ENCODE measurements at regions not wholly inside any gene's neighbourhood (a gene's known extent, or its start where the extent isn't known, plus 50 kb on each side); places are given as distances from the start of the nearest gene placed in this dataset.
"Not testable (repeated sequence)": the region's sequence is repeated elsewhere in the genome, so short reads cannot be mapped to it uniquely, and the experiment has no call there.

DNA sequence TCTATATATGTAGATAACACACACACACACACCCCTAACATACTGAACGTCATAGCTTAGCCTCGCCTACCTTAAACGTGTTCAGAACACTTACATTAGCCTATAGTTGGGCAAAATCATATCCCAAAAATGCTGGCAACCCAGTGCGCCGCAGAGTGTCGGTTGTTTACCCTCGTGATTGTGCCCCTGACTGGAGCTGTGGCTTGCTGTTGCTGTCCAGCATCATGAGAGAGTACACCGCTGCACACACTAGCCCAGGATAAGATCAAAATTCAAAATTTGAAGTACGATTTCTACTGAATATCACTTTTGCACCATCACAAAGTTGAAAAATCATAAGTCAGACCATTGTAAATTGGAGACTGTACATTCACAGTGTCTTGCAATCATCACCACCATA lies 73.1 kb upstream of the COG2 start:
- Histone ChIP-seq H3K36me3 (ENCODE audit: control insufficient read depth in 2 of 2, extremely low read depth in 1 of 2, insufficient read depth in 1 of 2, low read length in 1 of 2) (no peaks in the 10 kb centered on the region), H3K27me3 (replicated peaks in 1 of 2; ENCODE audit: control insufficient read depth in 2 of 2, extremely low read depth in 1 of 2, insufficient read depth in 2 of 2, low read length in 1 of 2) (peaks cover 2 to 11% of the 10 kb centered on the region in 2 experiments), H3K4me1 (ENCODE audit: control insufficient read depth in 1 of 2, extremely low read depth in 1 of 2, insufficient read depth in 2 of 2, low read length in 2 of 2) (no peaks in the 10 kb centered on the region), H3K27ac (ENCODE audit: low read length) (no peak overlapping the region), H3K4me3 (ENCODE audit: control insufficient read depth in 1 of 2, extremely low read depth in 1 of 2, low read length in 1 of 2) (no peak overlapping the region), H3K9me3 (no peaks in the 10 kb centered on the region)
- ChIA-PET POLR2A (no interaction called here), CTCF (no interaction called here)
- no peak overlapping the region for H3K4me3 Mint-ChIP-seq
- no peak overlapping the region for H3K27ac Mint-ChIP-seq
- 80% methylated on average over 7 of the region's 9 CpGs for WGBS (ENCODE audit: insufficient coverage)
- DNase-seq: no peak
- H3K36me3 Mint-ChIP-seq: no peaks in the 10 kb centered on the region
- no peak for ATAC-seq (replicated peaks in 1 of 4)
- H3K27me3 Mint-ChIP-seq: peaks cover 28 to 33% of the 10 kb centered on the region in 2 donors
- H3K9me3 Mint-ChIP-seq: no peaks in the 10 kb centered on the region
- H3K4me1 Mint-ChIP-seq: no peaks in the 10 kb centered on the region

DNA sequence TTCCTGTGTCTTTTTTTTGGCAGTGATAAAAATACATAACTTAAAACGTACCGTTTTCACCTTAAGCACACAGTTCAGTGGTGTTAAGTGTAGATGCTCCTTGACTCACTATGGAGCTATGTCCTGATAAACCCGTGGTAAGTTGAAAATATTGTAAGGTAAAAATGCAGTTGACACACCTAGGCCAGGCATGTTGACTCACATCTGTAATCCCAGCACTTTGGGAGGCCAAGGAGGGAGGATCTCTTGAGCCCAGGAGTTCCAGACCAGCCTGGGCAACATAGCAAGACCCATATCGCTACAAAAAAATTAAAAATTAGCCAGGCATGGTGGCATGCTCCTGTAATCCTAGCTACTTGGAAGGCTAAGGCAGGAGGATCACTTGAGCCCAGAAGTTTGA lies 73.6 kb upstream of the COG2 start:
- no peak for DNase-seq
- no peaks in the 10 kb centered on the region for H3K4me1 ChIP-seq (ENCODE audit: control insufficient read depth in 1 of 2, extremely low read depth in 1 of 2, insufficient read depth in 2 of 2, low read length in 2 of 2)
- ATAC-seq (replicated peaks in 1 of 4): no peak
- no peaks in the 10 kb centered on the region for H3K9me3 Mint-ChIP-seq
- no peak overlapping the region for H3K4me3 Mint-ChIP-seq
- no peaks in the 10 kb centered on the region for H3K9me3 ChIP-seq
- no peak overlapping the region for H3K27ac ChIP-seq (ENCODE audit: low read length)
- peaks cover 2 to 11% of the 10 kb centered on the region in 2 experiments for H3K27me3 ChIP-seq (replicated peaks in 1 of 2; ENCODE audit: control insufficient read depth in 2 of 2, extremely low read depth in 1 of 2, insufficient read depth in 2 of 2, low read length in 1 of 2)
- no peak overlapping the region for H3K27ac Mint-ChIP-seq
- no peak overlapping the region for H3K4me3 ChIP-seq (ENCODE audit: control insufficient read depth in 1 of 2, extremely low read depth in 1 of 2, low read length in 1 of 2)
- H3K27me3 Mint-ChIP-seq: peaks cover 29 to 37% of the 10 kb centered on the region in 2 donors
- H3K36me3 Mint-ChIP-seq: no peaks in the 10 kb centered on the region
- CTCF ChIA-PET: no interaction called here
- 100% methylated on average over 1 of the region's 4 CpGs for WGBS (ENCODE audit: insufficient coverage)
- no peaks in the 10 kb centered on the region for H3K36me3 ChIP-seq (ENCODE audit: control insufficient read depth in 2 of 2, extremely low read depth in 1 of 2, insufficient read depth in 1 of 2, low read length in 1 of 2)
- no peaks in the 10 kb centered on the region for H3K4me1 Mint-ChIP-seq
- POLR2A ChIA-PET: no interaction called here

DNA sequence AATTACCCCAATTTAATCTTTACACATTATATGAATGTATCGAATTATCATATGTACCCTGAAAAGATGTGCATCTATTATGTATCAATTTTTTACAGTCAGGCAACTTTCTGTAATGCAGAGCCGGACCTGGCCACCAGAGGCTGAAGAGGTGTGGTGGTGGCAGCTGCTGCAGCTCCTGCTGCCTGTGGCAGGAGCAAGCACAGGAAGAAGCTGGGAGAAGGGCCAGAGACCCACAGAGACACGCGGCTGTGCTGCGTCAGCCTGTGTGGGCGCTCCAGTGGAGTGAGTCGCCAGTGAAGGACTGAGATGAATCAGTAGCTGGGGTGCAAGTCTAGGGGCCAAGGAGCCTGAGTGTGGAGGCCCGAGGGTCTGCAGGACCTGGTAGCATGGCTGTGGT lies 74.3 kb upstream of the COG2 start:
- no peak for DNase-seq
- no peaks in the 10 kb centered on the region for H3K9me3 ChIP-seq
- H3K4me1 Mint-ChIP-seq: no peaks in the 10 kb centered on the region
- ATAC-seq (replicated peaks in 1 of 4): no peak
- H3K4me3 ChIP-seq (ENCODE audit: control insufficient read depth in 1 of 2, extremely low read depth in 1 of 2, low read length in 1 of 2): no peak overlapping the region
- no peak overlapping the region for H3K27ac Mint-ChIP-seq
- WGBS (ENCODE audit: insufficient coverage): 63% methylated on average over 7 of the region's 8 CpGs
- no peaks in the 10 kb centered on the region for H3K36me3 ChIP-seq (ENCODE audit: control insufficient read depth in 2 of 2, extremely low read depth in 1 of 2, insufficient read depth in 1 of 2, low read length in 1 of 2)
- no peak overlapping the region for H3K4me3 Mint-ChIP-seq
- ChIA-PET CTCF (interaction anchor here in 1 of 2 donors (0.6 kb wide), 1 partner anchor 77 kb away, joined by 5 read pairs; no protein-coding TSS in a partner anchor), POLR2A (no interaction called here)
- H3K27me3 Mint-ChIP-seq: peaks cover 35 to 43% of the 10 kb centered on the region in 2 donors
- H3K27me3 ChIP-seq (replicated peaks in 1 of 2; ENCODE audit: control insufficient read depth in 2 of 2, extremely low read depth in 1 of 2, insufficient read depth in 2 of 2, low read length in 1 of 2): peaks cover 2 to 9% of the 10 kb centered on the region in 2 experiments
- no peaks in the 10 kb centered on the region for H3K9me3 Mint-ChIP-seq
- H3K27ac ChIP-seq (ENCODE audit: low read length): no peak overlapping the region
- H3K36me3 Mint-ChIP-seq: no peaks in the 10 kb centered on the region
- no peaks in the 10 kb centered on the region for H3K4me1 ChIP-seq (ENCODE audit: control insufficient read depth in 1 of 2, extremely low read depth in 1 of 2, insufficient read depth in 2 of 2, low read length in 2 of 2)

DNA sequence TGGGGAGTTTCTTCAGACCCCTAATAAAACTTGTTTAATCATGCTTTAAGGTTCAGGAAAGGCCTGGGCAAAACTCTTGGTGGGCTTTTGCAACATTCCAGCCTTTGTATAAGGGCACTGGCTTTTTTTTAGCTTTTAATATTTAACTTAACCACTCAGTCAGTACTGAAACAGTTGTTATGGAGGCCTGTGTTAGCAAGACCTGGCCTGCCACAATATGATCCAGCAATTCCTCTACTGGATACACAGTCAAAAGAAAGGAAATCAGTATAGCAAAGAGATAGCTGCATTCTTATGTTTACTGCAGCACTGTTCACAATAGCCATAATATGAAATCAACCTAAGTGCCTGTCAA lies 75.1 kb upstream of the COG2 start:
- ChIA-PET CTCF (no interaction called here), POLR2A (no interaction called here)
- Mint-ChIP-seq H3K36me3 (no peaks in the 10 kb centered on the region), H3K27ac (no peak overlapping the region), H3K4me3 (no peak overlapping the region), H3K9me3 (no peaks in the 10 kb centered on the region), H3K27me3 (peaks cover 28 to 44% of the 10 kb centered on the region in 2 donors), H3K4me1 (no peaks in the 10 kb centered on the region)
- no peak for ATAC-seq (replicated peaks in 1 of 4)
- Histone ChIP-seq H3K27me3 (replicated peaks in 1 of 2; ENCODE audit: control insufficient read depth in 2 of 2, extremely low read depth in 1 of 2, insufficient read depth in 2 of 2, low read length in 1 of 2) (peaks cover 2 to 5% of the 10 kb centered on the region in 2 experiments), H3K4me3 (ENCODE audit: control insufficient read depth in 1 of 2, extremely low read depth in 1 of 2, low read length in 1 of 2) (no peak overlapping the region), H3K27ac (ENCODE audit: low read length) (no peak overlapping the region), H3K4me1 (ENCODE audit: control insufficient read depth in 1 of 2, extremely low read depth in 1 of 2, insufficient read depth in 2 of 2, low read length in 2 of 2) (no peaks in the 10 kb centered on the region), H3K9me3 (no peaks in the 10 kb centered on the region), H3K36me3 (ENCODE audit: control insufficient read depth in 2 of 2, extremely low read depth in 1 of 2, insufficient read depth in 1 of 2, low read length in 1 of 2) (no peaks in the 10 kb centered on the region)
- DNase-seq: no peak

DNA sequence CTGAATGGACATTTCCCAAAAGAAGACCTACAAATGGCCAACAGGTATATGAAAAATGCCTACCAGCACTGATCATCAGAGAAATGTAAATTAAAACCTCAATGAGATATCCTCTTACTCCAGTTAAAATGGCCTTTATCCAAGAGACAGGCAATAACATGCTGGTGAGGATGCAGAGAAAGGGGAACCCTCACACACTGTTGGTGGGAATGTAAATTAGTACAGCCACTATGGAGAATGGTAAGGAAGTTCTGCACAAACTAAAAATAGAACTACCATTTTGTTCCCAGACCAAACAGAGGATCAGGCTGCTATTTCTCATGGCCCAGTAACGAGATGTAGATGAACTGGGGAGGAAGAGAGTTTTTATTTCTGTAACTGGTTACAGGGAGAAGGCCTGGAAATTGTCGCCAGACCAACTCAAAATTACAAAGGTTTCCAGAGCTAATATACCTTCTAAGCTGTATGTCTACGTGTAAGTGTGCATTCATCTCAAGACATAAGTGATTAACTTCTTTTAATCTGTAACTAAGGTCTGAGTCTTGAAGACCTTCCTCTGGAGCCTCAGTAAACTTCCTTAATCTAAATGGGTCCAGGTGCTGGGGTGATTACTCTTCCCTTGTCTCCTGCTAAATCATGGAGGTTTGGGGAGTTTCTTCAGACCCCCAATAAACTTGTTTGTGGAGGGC lies 75.6 kb upstream of the COG2 start:
- ATAC-seq (replicated peaks in 1 of 4); CTCF ChIA-PET: not testable (repeated sequence)

DNA sequence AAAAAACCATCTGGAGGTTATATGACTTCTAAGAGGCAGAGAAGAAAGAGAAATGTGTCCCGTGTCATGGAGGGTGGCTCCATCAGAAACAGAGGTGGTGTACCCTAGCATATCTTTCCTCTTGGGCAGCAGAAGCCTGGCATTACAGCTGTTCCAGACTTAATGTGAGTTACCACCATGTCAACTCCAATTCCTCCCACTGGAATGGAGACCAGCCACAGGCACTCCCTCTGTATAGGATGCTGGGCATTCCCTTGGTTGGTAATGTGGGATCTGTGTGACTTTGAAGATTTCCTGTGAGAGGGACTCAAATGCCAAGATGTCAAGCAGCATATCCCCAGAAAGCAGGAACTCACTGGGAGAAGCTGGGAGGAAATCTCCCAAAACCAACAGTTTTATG lies 77.1 kb upstream of the COG2 start:
- H3K36me3 ChIP-seq (ENCODE audit: control insufficient read depth in 2 of 2, extremely low read depth in 1 of 2, insufficient read depth in 1 of 2, low read length in 1 of 2): no peaks in the 10 kb centered on the region
- H3K9me3 ChIP-seq: no peaks in the 10 kb centered on the region
- H3K27ac Mint-ChIP-seq: no peak overlapping the region
- H3K4me1 ChIP-seq (ENCODE audit: control insufficient read depth in 1 of 2, extremely low read depth in 1 of 2, insufficient read depth in 2 of 2, low read length in 2 of 2): no peaks in the 10 kb centered on the region
- POLR2A ChIA-PET: no interaction called here
- H3K27me3 Mint-ChIP-seq: peaks cover 27 to 43% of the 10 kb centered on the region in 2 donors
- no peaks in the 10 kb centered on the region for H3K9me3 Mint-ChIP-seq
- CTCF ChIA-PET: no interaction called here
- DNase-seq: no peak
- no peak overlapping the region for H3K27ac ChIP-seq (ENCODE audit: low read length)
- no peaks in the 10 kb centered on the region for H3K4me1 Mint-ChIP-seq
- H3K4me3 ChIP-seq (ENCODE audit: control insufficient read depth in 1 of 2, extremely low read depth in 1 of 2, low read length in 1 of 2): no peak overlapping the region
- no peak for ATAC-seq (replicated peaks in 1 of 4)
- no peak overlapping the region for H3K4me3 Mint-ChIP-seq
- H3K36me3 Mint-ChIP-seq: no peaks in the 10 kb centered on the region
- no CpG with 5 or more reads among the region's 1 CpG for WGBS (ENCODE audit: insufficient coverage)
- H3K27me3 ChIP-seq (replicated peaks in 1 of 2; ENCODE audit: control insufficient read depth in 2 of 2, extremely low read depth in 1 of 2, insufficient read depth in 2 of 2, low read length in 1 of 2): peaks cover 2 to 5% of the 10 kb centered on the region in 2 experiments

More for the DNA sequence above, 75.6 kb upstream of the COG2 start:
- H3K36me3 Mint-ChIP-seq; H3K27ac Mint-ChIP-seq; H3K4me3 Mint-ChIP-seq; H3K9me3 Mint-ChIP-seq; H3K27ac ChIP-seq (ENCODE audit: low read length); H3K4me1 ChIP-seq (ENCODE audit: control insufficient read depth in 1 of 2, extremely low read depth in 1 of 2, insufficient read depth in 2 of 2, low read length in 2 of 2); POLR2A ChIA-PET; DNase-seq; H3K27me3 ChIP-seq (replicated peaks in 1 of 2; ENCODE audit: control insufficient read depth in 2 of 2, extremely low read depth in 1 of 2, insufficient read depth in 2 of 2, low read length in 1 of 2); H3K4me3 ChIP-seq (ENCODE audit: control insufficient read depth in 1 of 2, extremely low read depth in 1 of 2, low read length in 1 of 2); H3K9me3 ChIP-seq; H3K36me3 ChIP-seq (ENCODE audit: control insufficient read depth in 2 of 2, extremely low read depth in 1 of 2, insufficient read depth in 1 of 2, low read length in 1 of 2); H3K4me1 Mint-ChIP-seq: not testable (repeated sequence)
- H3K27me3 Mint-ChIP-seq: peaks cover 27 to 44% of the 10 kb centered on the region in 2 donors
- WGBS (ENCODE audit: insufficient coverage): no CpG with 5 or more reads among the region's 3 CpGs

DNA sequence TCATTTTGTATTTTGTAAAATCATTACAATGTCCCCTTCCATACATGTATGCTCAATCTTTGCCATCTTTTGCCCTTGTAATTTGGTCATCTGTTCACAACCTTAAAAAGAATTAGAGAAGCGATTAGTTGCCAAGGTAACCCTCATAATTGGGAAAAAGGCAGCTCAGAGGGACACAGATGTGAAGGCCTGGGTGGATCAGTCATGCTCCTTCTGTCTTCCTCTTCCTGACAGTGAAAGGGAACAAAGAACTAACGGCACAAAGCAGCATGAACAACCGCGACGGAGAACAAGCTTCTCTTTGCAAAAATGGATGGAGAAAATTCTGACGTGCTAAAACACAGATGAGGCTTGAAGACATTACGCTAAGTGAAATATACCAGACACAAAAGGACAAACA lies 78.7 kb upstream of the COG2 start:
- no peaks in the 10 kb centered on the region for H3K9me3 Mint-ChIP-seq
- H3K27ac ChIP-seq (ENCODE audit: low read length): no peak overlapping the region
- peaks cover 28 to 39% of the 10 kb centered on the region in 2 donors for H3K27me3 Mint-ChIP-seq
- no peaks in the 10 kb centered on the region for H3K36me3 Mint-ChIP-seq
- H3K4me1 ChIP-seq (ENCODE audit: control insufficient read depth in 1 of 2, extremely low read depth in 1 of 2, insufficient read depth in 2 of 2, low read length in 2 of 2): no peaks in the 10 kb centered on the region
- no peak overlapping the region for H3K4me3 ChIP-seq (ENCODE audit: control insufficient read depth in 1 of 2, extremely low read depth in 1 of 2, low read length in 1 of 2)
- no peaks in the 10 kb centered on the region for H3K9me3 ChIP-seq
- DNase-seq: no peak
- no peak overlapping the region for H3K4me3 Mint-ChIP-seq
- H3K27ac Mint-ChIP-seq: no peak overlapping the region
- H3K27me3 ChIP-seq (replicated peaks in 1 of 2; ENCODE audit: control insufficient read depth in 2 of 2, extremely low read depth in 1 of 2, insufficient read depth in 2 of 2, low read length in 1 of 2): peaks cover 2 to 5% of the 10 kb centered on the region in 2 experiments
- CTCF ChIA-PET: no interaction called here
- POLR2A ChIA-PET: no interaction called here
- 63% methylated on average over 4 of the region's 7 CpGs for WGBS (ENCODE audit: insufficient coverage)
- no peak for ATAC-seq (replicated peaks in 1 of 4)
- no peaks in the 10 kb centered on the region for H3K36me3 ChIP-seq (ENCODE audit: control insufficient read depth in 2 of 2, extremely low read depth in 1 of 2, insufficient read depth in 1 of 2, low read length in 1 of 2)
- no peaks in the 10 kb centered on the region for H3K4me1 Mint-ChIP-seq
